GM18861 (cell line): ENCODE measurements at regions not wholly inside any gene's neighbourhood (a gene's known extent, or its start where the extent isn't known, plus 50 kb on each side); places are given as distances from the start of the nearest gene placed in this dataset.
A peak's percentile ranks its signal among the peaks of the same experiment; 100 is the strongest.
"Not testable (repeated sequence)": the region's sequence is repeated elsewhere in the genome, so short reads cannot be mapped to it uniquely, and the experiment has no call there.

ENCODE experiments used
- ATAC-seq: cut with Tn5 transposase; IDR thresholded peaks from one replicate; pipeline ENCODE4 v1.9.1; 2021; ENCODE audit not compliant: unreplicated experiment

DNA sequence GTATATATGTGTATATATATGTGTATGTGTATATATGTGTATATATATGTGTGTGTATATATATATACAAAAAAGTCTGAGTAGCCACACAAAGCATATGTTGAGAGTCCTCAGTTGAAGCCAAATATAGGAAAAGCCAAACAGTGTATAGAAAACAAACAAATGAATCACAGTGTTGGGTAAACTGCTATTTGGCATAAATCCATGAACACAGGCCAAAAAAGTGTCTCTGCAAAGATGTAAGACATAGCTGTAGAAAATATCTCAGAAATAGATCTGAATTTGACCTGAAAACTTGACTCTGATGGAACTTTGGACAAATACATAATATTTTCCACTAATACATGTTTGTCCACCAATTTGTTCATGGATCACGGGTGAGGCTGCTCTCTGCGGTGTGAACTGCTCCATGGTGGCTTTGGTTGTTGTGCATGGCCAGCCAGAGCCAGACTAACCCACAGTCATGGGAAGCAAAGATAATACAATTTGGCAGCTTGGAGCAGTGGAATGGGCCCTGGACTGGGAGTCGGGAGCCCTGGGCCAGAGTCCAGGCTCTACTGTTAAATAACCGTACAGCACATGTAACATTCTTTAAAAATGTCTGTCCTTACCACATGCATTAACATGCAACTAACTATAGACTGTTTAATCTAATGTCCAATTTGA is 76.9 kb upstream of the EED start:
- no peak for ATAC-seq

DNA sequence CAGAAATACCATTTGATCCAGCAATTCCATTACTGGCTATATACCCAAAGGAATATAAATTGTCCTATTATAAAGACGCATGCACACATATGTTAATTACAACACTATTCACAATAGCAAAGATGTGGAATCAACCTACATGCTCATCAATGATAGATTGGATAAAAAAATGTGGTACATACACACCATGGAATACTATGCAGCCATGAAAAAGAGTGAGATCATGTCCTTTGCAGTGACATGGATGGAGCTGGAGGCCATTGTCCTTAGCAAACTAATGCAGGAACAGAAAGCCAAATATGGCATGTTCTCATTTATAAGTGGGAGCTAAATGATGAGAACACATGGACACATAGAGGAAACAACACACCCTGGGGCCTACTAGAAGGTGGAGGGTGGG is 78.3 kb upstream of the EED start:
- ATAC-seq: not testable (repeated sequence)

DNA sequence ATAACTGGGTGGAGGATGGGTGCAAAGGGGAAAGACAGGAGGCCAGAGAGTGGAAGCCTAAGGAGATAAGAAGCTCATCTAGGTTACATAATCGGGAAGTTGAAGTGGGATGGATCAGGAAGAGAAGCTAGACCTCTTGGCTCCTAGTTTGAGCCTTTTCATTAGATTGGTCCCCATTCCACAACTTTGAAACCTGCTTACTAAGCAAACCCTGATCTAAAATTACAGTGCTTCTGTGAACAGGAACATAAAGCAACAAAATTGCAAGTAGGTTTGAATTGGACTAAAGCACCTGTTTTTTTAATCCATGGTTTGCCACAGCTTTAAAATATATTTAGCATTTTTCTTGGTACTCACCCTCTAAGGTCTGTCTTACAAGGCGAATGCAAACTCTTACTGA is 80.4 kb upstream of the EED start:
- ATAC-seq: no peak

DNA sequence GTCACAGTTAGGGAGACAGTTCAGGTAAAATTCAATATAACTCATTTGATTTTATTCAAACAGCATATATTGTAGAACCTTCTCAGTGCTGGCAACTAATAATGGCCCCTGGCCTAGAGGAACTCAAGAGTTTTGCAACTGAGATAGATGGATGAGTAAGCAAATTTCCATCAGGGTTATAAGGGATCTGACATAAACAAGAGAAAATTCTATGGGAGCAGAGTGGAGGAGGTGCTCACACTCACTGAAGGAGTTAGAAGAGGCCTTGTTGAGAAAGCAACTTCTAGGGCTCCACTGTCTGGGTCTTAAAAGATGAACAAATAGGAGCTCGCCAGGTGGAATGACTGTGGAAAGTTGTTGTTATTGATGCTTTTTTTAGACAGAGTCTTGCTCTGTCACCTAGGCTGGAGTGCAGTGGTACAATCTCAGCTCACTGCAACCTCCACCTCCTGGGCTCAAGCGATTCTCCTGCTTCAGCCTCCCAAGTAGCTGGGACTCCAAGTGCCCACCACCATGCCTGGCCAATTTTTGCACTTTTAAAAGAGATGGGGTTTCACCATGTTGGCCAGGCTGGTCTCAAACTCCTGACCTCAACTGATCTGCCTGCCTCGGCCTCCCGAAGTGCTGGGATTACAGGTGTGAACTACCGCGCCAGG is 81.2 kb upstream of the EED start:
- not testable (repeated sequence) for ATAC-seq

DNA sequence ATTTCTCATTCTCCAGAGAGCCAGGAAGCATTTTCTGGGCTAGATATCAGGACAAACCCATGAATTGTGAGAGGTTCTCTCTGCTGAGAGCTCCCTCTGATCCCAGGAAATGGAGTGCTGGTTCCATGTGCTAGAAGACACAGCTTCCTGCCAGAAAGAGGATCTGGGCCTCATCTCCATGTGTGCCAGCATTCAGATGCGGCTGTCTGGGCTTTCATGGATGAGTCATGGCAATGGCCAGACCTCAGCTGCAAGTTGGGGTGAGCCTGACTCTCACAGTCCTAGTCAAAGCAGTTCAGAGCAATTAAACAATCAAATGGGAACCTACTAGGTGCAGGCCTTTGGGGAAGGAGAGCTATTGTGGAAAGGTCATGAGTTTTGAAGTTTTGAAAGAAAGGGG is 82.3 kb upstream of the EED start:
- no peak for ATAC-seq

DNA sequence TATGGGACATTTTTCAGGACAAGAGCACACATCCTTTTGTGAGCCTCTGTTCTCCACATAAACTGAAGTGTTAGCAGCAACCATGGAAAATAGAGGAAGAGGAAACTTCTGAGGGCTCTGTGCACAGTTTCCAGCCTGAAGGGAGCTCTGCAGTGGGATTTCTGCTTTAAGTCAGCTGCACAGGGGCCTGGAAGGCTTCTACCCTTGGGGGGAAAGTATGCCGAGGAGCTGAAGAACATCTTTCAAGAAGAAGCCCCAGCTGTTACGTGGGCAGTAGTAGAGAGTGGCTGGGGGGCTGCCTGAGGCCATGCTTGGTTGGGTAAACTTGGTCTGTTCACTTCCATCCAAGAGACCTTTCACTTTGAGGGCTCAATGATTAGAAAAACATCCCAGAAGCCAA is 82.7 kb upstream of the EED start:
- ATAC-seq: no peak

DNA sequence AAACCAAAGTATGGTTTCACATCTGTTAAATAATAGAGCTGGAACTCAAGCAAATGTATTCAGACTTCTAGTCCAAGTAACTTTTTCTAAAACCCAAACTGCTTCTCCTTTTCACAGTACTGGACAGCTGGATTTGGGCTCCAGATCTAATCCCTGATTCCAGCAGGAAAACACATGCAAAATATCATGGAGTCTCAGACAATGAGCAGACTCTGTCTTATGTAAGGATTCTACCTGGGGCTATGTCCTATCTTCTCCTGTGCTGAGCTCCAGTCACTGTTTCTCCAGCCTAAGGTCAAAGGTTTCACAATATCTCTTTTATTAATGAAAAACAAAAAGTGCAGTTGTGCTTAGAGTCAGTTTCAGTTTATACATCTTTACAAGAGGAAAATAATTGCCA is 83.2 kb upstream of the EED start:
- no peak for ATAC-seq

DNA sequence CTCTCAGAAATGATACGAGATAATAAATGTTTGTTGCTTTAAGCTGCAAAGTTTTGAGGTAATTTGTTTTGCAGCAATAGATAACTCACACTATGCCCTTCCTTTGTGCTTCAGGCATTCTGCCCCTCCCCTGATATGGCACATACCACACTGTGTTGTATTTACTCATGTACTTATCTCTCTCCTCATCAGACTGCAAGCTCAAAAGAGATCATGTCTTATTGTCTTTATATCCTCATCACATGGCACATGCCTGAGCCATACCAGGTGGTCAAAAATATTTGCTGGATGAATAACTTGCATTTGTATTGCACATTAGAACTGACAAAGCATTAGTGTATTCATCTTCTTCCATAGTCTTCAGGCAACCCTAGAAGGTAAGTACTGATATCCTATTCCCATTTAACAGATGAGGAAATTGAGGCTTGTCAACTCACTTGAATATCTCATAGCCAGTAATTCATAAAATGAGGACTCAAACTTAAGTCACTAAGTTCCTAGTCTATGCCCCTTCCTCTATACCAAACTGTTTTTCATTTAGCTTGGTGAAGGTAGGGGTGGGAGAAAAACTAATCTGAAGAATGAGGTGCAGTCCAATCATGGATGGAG is 83.9 kb upstream of the EED start:
- ATAC-seq: no peak

DNA sequence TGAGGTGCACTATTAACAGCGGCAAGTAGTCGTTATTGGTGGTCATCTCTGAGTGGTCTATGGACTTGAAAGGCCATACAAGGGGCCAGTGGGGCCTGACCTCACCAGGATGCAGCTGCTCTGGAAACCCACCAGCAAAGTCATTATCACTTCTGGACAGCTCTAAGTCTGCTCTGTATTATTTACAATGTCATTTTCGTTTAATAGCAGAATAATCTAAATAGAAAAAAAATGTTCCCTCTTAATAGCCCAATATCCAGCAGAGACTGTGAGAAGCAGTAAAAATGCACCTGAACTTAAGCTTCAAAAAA is 85.0 kb upstream of the EED start:
- ATAC-seq: no peak

DNA sequence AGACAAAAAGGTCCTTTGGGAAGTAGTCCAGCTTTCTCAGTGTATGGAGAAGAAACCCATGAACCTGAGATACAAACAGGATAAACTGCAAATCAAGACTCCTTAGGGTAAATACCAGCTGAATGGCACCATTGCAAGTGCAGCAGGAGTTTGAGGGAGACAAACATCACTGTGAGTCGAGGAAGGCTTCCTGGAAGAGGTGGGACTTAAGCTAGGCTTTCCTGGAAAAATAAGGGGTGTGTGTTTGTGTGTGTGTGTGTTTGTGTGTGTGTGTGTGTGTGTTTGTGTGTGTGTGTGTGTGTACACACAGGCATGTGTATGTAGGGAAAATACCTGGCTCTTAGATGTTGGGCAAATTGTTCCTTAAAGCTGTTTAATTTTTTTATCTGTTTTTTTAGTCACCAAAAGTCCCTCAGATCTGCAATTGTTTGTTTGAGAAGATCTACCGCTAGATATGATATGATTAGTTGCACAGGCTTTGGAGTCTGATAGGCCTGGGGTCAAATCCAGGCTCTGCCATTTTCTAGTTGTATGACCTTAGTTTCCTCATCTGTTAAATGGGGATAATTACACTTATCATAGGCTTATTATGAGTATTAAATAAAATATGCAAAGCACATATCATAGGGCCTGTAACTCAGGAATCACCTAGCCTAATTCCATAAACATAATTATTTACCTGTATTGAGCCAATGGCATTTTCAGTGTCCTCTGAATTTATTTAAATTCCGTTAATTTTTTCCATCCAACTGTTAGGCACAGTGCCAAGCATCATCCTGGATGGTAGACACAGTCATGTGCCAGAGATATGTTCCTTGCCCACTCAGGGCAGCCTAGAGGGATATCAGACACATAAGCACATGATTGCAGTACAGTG is 85.6 kb upstream of the EED start:
- no peak for ATAC-seq

DNA sequence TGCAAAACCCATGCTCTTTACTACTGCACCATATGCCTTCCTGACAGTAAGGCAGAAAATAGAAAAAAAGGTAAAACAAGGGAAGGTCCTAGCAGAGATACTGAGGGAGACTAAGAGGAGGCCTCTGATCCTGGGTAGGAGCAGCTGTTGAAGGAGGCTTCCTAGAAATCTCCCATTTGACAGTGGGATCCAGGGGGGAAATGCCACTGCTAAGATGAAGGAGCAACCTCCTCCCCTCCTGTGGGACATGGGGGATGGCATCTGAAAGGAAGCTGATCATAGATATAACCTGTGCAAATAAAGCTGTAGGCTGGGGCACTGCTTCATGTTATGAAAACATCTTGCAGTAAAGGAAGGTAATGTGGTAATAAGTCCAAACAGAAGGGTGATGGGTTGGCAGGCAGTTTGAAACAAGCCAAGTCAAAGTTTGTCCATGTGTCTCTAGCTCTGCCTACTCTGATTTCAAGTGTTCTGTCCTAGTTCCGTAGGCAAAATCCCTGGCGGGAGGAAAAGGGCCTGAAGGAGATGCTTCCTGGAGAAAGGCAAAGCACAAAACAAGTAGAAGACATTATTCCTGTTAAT is 86.7 kb upstream of the EED start:
- ATAC-seq: no peak

DNA sequence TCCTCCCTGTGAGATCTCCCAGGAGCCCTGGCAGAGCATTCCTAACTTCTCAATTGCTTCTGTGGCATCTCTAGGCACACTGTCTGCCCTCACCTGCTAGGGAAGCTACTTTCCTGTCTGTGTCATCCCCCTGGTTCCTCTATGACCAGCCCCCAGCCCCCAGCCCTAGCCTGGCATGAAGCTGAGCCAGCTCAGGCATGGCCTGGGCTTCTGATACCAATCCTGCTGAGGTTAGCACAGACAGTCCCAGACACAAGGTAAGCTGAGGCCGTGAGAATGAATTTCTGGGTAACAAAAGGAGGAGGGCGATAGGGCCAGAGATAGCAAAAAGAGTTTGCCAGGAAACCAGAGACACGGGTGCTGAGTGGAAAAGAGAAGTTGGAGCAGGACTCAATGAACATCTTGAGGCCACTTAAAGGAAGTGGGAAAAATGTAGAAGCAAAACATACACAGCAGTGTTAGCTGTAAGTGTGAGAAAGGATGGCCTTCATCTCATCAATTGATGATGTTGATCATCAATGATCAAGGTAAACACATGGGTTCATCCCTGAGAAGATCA is 87.6 kb upstream of the PICALM start:
- ATAC-seq: no peak

DNA sequence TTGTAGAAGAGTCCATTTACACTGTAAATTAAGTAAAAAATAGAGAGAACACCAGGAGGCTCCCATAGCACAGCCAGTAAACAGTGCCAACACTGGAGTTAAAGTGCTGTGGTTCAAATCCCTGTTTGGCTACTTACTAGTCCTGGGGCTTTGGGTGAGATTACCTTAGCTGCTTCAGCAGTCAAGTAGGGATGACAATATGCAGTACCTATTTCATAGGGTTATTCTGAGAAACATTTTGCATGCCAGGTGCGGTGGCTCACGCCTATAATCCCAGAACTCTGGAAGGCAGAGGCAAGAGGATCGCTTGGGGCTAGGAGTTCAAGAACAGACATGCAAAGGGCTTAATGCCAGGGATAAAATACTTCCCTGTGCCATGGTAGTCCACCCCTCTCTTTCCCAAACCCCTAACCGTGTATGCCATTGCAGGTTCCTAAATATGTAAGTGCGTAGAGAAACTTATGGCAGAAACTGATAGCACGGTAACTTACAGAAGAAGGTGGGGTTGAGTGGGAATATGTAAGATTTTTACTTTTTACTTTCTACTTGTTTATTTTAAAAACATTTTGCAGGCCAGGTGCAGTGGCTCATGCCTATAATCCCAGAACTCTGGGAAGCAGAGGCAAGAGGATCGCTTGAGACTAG is 86.4 kb upstream of the PICALM start:
- no peak for ATAC-seq

DNA sequence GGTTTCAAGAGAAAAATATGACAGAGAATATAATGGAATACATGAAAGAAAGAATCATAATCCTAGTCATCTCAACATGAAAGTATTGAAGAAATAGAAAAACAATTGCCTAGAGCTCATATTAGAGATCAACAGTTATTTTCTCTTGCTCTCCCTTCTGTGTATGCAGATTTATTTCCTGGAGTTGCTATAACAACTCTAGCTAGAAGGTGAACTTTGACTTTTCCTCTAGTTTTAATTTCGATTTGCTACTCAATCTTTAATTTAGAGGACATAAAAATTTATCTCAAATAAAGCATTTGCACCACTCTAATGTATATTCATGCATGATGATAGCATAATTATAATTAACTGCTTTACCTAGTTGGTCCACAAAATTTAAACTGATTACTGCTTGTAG is 84.6 kb upstream of the PICALM start:
- no peak for ATAC-seq

DNA sequence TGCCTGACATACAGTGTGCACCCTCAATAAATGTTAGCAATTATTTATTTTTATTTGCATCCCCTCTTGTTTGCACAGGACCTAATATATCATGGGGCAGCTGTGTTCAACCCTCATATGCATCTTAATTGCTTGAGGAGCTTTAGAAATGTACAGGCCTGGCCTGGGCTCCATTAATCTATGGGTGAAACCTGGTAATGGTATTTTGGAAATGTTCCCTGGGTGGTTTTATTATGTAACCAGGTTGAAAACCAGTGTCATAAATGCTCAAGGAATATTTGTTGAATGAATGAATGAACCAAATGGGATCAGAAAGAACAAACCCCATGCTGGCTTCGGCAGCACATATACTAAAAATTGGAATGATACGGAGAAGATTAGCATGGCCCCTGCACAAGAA is 84.0 kb upstream of the PICALM start:
- ATAC-seq: no peak

DNA sequence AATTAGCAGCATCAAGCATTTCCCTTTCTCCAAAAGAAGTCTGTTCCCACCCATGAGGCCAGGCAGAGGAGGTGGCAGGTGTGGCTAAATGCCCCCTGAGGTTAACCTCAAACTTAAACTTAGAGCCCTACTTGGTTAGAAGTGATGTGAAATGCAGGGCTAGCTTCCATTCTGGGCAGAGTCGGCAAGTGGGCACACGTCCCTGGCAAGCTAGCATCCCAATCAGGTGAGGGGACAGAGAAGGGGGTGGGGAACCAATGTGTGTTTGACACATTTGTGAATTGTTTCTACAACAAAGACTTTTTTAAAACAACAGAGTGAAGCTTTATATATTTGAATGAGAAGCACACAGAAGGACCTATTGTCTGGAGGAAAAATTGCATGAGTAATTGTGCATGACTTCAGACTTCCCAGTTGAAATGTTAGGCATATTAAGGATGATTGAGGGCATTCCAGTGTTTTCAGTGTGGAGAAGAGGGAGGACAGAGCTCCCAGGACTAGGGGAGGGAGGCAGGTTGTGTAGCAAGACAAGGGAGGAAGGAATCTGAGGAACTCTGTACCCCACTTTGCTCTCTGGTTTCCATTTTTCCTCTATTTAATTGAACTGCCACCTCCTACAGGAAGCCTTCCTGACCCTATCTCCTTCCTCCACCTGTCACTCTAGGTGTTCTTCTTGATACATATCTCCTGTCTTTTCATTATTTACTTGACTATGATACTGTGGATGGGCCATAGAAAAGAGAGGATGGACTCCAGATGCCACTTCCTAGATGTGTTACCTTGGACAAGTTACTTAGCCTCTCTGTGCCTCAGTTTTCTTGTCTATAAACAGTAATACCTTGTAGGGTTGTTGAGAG is 83.3 kb upstream of the PICALM start:
- peak; percentile 27 for ATAC-seq

DNA sequence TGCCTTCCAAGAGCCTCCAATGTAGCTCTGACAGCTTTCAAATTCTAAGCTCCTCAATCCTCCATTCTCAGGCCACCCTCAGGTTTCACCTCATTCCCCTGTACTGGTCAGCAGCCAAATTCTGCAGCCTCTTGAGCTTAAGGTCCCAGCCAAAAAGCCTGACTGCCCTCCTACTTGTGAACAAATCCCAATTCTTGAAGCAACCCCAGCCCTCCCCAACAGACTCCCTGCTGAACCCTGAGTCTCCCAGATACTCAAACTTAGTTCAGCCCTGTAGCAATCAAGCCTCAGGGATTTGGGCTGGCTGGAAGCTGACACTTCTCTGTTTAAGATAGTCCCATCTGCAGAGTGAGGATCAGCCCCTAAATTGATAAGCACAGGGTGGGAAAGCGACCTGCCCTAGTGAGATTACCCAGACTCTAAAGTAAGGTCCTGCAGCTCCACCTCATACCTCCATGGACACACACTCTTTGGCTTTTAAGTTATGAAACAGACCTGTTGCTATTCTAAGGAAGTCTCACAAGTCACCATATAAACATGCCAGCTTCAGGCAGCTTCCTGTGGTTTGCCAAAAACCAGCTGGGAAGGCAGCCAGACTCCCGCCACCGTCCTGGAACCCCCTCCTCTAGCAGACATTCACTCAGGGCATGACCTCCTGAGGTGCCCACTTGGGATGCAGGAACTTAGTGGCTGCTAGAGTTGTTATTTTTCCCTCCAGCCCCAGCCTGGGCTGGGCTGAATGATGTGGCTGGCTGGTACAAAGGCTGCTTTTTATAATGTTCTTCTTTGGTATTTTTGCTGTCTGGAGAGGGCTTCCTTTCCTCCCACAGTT is 82.5 kb upstream of the PICALM start:
- peak; percentile 44 for ATAC-seq

DNA sequence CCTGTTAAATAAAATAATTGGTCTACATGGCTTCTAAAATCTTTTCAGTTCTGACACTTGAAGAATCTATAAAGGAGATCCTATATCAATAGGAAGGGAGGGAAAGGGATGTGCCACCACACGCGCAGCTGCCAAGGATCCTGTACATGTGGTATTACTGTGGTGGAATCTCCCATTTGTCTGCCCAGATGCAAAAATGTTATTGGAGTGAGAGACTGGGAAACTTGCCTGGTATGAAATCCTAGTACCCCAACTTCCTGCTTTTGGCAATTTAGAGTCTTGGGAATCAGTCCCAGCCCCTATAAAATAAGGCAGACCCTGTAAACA is 81.9 kb upstream of the PICALM start:
- ATAC-seq: no peak

DNA sequence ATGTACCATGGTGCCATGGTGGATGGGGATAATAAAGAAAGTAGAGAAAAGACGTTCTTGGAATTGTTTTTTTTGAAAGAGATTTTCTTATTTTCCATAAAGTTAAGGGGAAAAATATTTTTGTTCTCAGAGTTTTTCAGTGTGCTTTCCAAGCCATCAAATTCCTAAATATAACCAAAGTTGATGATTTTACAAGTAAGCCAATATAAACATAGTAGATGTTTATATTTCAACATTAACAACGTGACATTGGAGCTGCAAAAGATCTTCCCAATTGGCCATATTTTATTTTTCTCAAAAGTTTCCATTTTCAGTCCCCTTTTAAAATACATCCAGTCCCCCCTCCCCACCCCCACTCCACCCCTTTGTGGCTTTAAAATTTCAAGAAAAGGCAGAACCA is 80.9 kb upstream of the PICALM start:
- no peak for ATAC-seq
